Testis (tissue), 2 donors: ENCODE measurements at regions not wholly inside any gene's neighbourhood (a gene's known extent, or its start where the extent isn't known, plus 50 kb on each side); places are given as distances from the start of the nearest gene placed in this dataset.

Experiments
- CTCF ChIP-seq, 3 experiments: fragments of 450-650 bp in 2 of 3; fragments of 200-600 bp in 1 of 3; sonication (generic) in 1 of 3; IDR thresholded peaks; one replicate each; pipeline ENCODE4 v1.5.1; 2016 to 2019; ENCODE audit warnings: antibody characterized with exemption in 3 of 3, mild to moderate bottlenecking in 2 of 3, moderate library complexity in 1 of 3
- POLR2A ChIP-seq: fragments of 450-650 bp; IDR thresholded peaks from one replicate; pipeline ENCODE4 v1.6.1; 2017; ENCODE audit warnings: antibody characterized with exemption, mild to moderate bottlenecking, moderate library complexity

GRCh38 chr4:127261476-127261875 lies 371.3 kb upstream of the INTU start:
- no peak for TF ChIP-seq CTCF (IDR thresholded peaks at IDR 0.05)
- TF ChIP-seq POLR2A, result no peak
